ENCODE measurements at regions not wholly inside any gene's neighbourhood (a gene's known extent, or its start where the extent isn't known, plus 50 kb on each side); places are given as distances from the start of the nearest gene placed in this dataset.

- in situ Hi-C loops (cut with MboI; ENCODE audit: low pct_unique_long_range_greater_than_20kb, low sequenced_read_pairs, unreplicated experiment) = no loop called here
- DNase-seq (ENCODE audit: low spot score) = no peak
- TF ChIP-seq, protein P1, sequence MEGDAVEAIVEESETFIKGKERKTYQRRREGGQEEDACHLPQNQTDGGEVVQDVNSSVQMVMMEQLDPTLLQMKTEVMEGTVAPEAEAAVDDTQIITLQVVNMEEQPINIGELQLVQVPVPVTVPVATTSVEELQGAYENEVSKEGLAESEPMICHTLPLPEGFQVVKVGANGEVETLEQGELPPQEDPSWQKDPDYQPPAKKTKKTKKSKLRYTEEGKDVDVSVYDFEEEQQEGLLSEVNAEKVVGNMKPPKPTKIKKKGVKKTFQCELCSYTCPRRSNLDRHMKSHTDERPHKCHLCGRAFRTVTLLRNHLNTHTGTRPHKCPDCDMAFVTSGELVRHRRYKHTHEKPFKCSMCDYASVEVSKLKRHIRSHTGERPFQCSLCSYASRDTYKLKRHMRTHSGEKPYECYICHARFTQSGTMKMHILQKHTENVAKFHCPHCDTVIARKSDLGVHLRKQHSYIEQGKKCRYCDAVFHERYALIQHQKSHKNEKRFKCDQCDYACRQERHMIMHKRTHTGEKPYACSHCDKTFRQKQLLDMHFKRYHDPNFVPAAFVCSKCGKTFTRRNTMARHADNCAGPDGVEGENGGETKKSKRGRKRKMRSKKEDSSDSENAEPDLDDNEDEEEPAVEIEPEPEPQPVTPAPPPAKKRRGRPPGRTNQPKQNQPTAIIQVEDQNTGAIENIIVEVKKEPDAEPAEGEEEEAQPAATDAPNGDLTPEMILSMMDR (IDR thresholded peaks at IDR 0.05; ENCODE audit: extremely low read depth, insufficient read depth, missing control alignments) = no peak
Measured at GRCh38 chr4:24734511-24734910, 60.9 kb upstream of the SOD3 start.

DNA sequence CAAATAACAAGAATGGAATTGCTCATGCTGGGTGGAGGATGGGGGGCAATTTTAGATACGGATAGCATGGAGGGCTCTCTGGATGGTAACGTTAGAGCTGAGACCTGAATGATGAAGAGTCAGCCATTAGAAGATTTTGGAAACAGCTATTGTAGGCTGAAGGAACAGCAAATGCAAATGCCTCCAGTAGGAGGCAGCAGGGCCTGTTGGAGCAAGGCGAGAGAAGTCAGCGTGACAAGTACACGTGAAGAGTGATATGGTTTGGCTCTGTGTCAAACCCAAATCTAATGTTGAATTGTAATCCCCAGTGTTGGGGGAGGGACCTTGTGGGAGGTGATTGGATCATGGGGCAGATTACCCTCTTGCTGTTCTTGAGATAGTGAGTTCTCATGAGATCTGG is 59.3 kb upstream of the SOD3 start:
- DNase-seq (ENCODE audit: low spot score) = no peak
- TF ChIP-seq, protein P1 (IDR thresholded peaks at IDR 0.05; ENCODE audit: extremely low read depth, insufficient read depth, missing control alignments) = peak; percentile 52

DNA sequence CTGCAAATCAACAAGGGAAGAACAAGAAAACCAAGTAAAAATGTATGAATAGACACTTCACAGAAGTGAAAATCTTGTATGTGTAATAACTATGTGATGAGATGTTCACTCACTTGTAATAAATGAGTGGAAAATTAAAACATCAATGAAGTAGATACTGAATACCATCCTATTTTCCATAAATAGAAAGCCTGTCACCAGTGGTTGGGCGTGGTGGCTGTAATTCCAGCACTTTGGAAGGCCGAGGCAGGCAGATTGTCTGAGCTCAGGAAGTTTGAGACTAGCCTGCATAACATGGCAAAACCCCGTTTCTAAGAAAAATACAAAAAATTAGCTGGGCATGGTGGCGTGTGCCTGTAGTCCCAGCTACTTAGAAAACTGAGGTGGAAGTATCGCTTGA is 53.5 kb upstream of the SOD3 start:
- TF ChIP-seq, protein P1 (IDR thresholded peaks at IDR 0.05; ENCODE audit: extremely low read depth, insufficient read depth, missing control alignments) = no peak
- no peak for DNase-seq (ENCODE audit: low spot score)
- in situ Hi-C loops (cut with MboI; ENCODE audit: low pct_unique_long_range_greater_than_20kb, low sequenced_read_pairs, unreplicated experiment) = no loop called here

More for the DNA sequence above, 59.3 kb upstream of the SOD3 start:
- in situ Hi-C loops (cut with MboI; ENCODE audit: low pct_unique_long_range_greater_than_20kb, low sequenced_read_pairs, unreplicated experiment) = no loop called here

- in situ Hi-C loops (cut with MboI; ENCODE audit: low pct_unique_long_range_greater_than_20kb, low sequenced_read_pairs, unreplicated experiment) = no loop called here
- DNase-seq (ENCODE audit: low spot score) = no peak
- TF ChIP-seq, protein P1 (IDR thresholded peaks at IDR 0.05; ENCODE audit: extremely low read depth, insufficient read depth, missing control alignments) = no peak
Measured at GRCh38 chr4:24742335-24742734, 53.0 kb upstream of the SOD3 start.

DNA sequence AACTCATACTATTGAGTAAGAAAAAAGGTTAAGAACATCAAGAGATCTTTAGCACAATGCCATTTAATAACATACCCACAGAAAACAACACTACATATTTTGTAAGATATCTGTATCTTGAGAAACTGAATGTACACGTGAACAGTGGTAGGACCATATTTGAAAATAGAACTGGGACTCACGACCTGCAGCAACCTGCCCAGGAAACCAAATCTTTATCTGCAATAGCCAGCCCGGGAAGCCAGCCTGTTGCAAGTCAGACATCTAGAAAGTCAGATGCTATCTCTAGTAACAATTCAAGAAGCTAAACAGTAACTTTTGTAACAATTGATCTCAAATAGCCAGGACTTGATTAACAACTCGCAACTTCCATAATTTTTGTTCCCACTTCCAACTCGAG is 52.6 kb upstream of the SOD3 start:
- DNase-seq (ENCODE audit: low spot score) = no peak
- TF ChIP-seq, protein P1 (IDR thresholded peaks at IDR 0.05; ENCODE audit: extremely low read depth, insufficient read depth, missing control alignments) = no peak
- in situ Hi-C loops (cut with MboI; ENCODE audit: low pct_unique_long_range_greater_than_20kb, low sequenced_read_pairs, unreplicated experiment) = no loop called here

DNA sequence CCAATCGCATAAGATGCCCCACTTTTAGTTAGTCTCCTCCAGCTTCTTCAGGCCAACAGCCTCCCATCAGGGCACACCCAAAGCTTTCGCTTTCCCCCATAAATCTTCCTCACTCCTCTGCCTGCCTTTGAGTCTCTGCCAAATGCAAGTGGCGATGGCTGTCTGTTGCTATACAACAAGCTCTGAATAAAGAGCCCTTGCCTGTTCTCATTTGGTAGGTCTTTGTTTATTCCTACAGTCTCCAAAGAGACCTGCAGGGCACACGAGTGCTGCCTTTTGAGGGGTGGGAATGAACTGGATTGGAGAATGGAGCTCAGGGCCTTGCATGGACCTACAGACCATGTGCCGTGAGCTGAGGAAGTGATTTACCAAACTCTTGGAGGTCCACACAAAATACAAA is 52.2 kb upstream of the SOD3 start:
- no peak for DNase-seq (ENCODE audit: low spot score)
- in situ Hi-C loops (cut with MboI; ENCODE audit: low pct_unique_long_range_greater_than_20kb, low sequenced_read_pairs, unreplicated experiment) = no loop called here
- TF ChIP-seq, protein P1 (IDR thresholded peaks at IDR 0.05; ENCODE audit: extremely low read depth, insufficient read depth, missing control alignments) = no peak

DNA sequence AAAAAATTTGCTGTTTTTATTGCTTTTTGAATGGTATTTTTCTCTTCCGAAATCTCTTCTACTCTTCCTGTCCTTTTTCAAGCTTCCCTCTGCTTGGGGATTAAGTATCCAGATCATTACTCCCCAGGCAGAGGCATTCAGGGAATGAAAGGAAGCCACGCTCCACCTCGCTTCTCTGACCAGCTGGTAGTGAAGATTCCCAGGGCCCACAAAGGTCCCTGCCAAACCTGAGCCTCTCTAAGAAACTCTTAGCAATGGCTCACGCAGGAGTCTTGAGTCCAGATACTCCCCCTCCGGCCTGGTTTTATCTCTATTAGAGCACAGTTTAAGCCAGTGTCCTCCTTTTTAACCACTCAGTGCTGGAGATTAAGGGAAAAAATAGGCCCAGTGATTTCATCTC is 51.4 kb upstream of the SOD3 start:
- TF ChIP-seq, protein P1 (IDR thresholded peaks at IDR 0.05; ENCODE audit: extremely low read depth, insufficient read depth, missing control alignments) = no peak
- in situ Hi-C loops (cut with MboI; ENCODE audit: low pct_unique_long_range_greater_than_20kb, low sequenced_read_pairs, unreplicated experiment) = no loop called here
- no peak for DNase-seq (ENCODE audit: low spot score)
